ENCODE measurements at regions not wholly inside any gene's neighbourhood (a gene's known extent, or its start where the extent isn't known, plus 50 kb on each side); places are given as distances from the start of the nearest gene placed in this dataset.

DNA sequence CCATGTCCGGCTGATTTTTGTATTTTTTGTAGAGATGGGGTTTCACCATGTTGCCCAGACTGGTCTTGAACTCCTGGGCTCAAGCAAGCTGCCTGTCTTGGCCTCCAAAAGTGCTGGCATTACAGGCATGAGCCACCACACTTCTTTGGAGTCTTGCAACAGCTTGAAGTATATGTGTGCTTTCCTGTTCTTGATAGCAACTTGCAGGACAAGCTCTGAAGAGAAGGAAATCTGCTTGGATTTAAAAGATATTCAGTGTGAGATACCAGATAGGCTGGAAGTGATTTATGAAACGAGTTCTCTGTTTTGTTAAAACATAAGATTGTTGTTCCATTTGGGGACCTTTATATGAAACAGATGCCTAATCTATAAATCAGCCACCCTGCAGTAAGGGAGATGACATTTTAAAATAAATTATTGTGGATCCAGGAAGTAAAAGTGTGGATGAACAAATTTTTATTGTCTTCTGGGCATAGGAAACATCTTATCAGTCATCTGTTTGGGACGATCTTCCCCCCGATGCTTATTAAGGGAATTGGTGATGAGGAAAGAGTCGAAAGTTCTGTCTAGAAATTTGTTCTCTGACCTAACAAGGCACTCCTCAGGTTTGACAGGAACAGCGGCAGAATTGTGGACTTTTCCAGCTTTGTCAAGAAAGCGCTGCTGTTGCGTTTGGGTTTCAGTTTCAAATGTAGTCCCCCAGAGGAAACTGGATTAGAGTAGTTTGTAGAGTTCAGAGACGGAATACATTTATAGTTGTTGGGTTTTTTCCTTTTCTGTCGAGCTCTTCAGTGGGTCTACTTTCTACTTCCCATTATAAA, 53.7 kb upstream of the MAGI1 start:
- no peak for TF ChIP-seq CTCF (conservative IDR thresholded peaks at IDR 0.05)
- TF ChIP-seq ZFX (IDR thresholded peaks at IDR 0.05): no peak

Data from C4-2B (cell line).